MM.1S (cell line): ENCODE measurements at regions not wholly inside any gene's neighbourhood (a gene's known extent, or its start where the extent isn't known, plus 50 kb on each side); places are given as distances from the start of the nearest gene placed in this dataset.
"Not testable (repeated sequence)": the region's sequence is repeated elsewhere in the genome, so short reads cannot be mapped to it uniquely, and the experiment has no call there.

ENCODE experiments used
- DNase-seq: peaks from one replicate; pipeline ENCODE4 v3.0.0-alpha.2; 2015
- H2AFZ ChIP-seq: fragments of 300-600 bp; sonication (generic); 2 replicates; pipeline ENCODE4 v1.6.0; 2016; ENCODE audit warnings: antibody characterized with exemption, low read length
- H3F3A ChIP-seq: fragments of 300-600 bp; sonication (generic); 2 replicates; pipeline ENCODE4 v1.6.1; 2016; ENCODE audit warnings: mild to moderate bottlenecking, antibody characterized with exemption, low read length, moderate library complexity, mixed read lengths; ENCODE audit not compliant: insufficient read depth
- H3K27ac ChIP-seq: fragments of 300-600 bp; sonication (generic); 2 replicates; pipeline ENCODE4 v1.5.1; 2016; ENCODE audit warnings: mild to moderate bottlenecking, low read length
- H3K27me3 ChIP-seq: fragments of 300-600 bp; sonication (generic); replicated peaks from 2 replicates; pipeline ENCODE4 v1.6.0; 2016; ENCODE audit warnings: low read length; ENCODE audit not compliant: insufficient read depth
- H3K36me3 ChIP-seq: fragments of 300-600 bp; sonication (generic); replicated peaks from 2 replicates; pipeline ENCODE4 v1.6.1; 2016; ENCODE audit warnings: mild to moderate bottlenecking, low read length, mixed read lengths; ENCODE audit not compliant: insufficient read depth
- H3K4me1 ChIP-seq: fragments of 300-600 bp; sonication (generic); 2 replicates; pipeline ENCODE4 v1.6.1; 2016; ENCODE audit warnings: low read length, mixed read lengths
- H3K4me2 ChIP-seq: fragments of 300-600 bp; sonication (generic); 2 replicates; pipeline ENCODE4 v1.6.0; 2016; ENCODE audit warnings: low read depth, low read length
- H3K4me3 ChIP-seq: fragments of 300-600 bp; sonication (generic); 2 replicates; pipeline ENCODE4 v1.5.1; 2016; ENCODE audit warnings: low read length, mixed read lengths
- H3K79me2 ChIP-seq: fragments of 300-600 bp; sonication (generic); 2 replicates; pipeline ENCODE4 v1.6.1; 2016; ENCODE audit warnings: mixed run types, low read length, mixed read lengths
- H3K9ac ChIP-seq: fragments of 300-600 bp; sonication (generic); 2 replicates; pipeline ENCODE4 v1.6.1; 2016; ENCODE audit warnings: low read length, mixed read lengths
- H3K9me2 ChIP-seq: fragments of 300-600 bp; sonication (generic); replicated peaks from 2 replicates; pipeline ENCODE4 v1.6.1; 2016; ENCODE audit warnings: mild to moderate bottlenecking, low read length, mixed read lengths; ENCODE audit not compliant: insufficient read depth
- H3K9me3 ChIP-seq: fragments of 300-600 bp; sonication (generic); replicated peaks from 2 replicates; pipeline ENCODE4 v1.6.1; 2016; ENCODE audit warnings: mild to moderate bottlenecking, low read length, mixed read lengths; ENCODE audit not compliant: insufficient read depth
- H4K20me1 ChIP-seq: fragments of 300-600 bp; sonication (generic); 2 replicates; pipeline ENCODE4 v1.6.1; 2016; ENCODE audit warnings: mild to moderate bottlenecking, low read length, moderate library complexity, mixed read lengths; ENCODE audit not compliant: insufficient read depth

GRCh38 chr1:146536028-146536427 lies 307.2 kb upstream of the NOTCH2NLA start:
- not testable (repeated sequence) for H3K36me3 ChIP-seq, H3K4me2 ChIP-seq, H4K20me1 ChIP-seq, H3K4me1 ChIP-seq, H2AFZ ChIP-seq, H3K27ac ChIP-seq, H3K4me3 ChIP-seq, H3F3A ChIP-seq, H3K9me3 ChIP-seq, H3K9ac ChIP-seq, DNase-seq, H3K79me2 ChIP-seq, H3K27me3 ChIP-seq, H3K9me2 ChIP-seq

GRCh38 chr1:146535575-146535974 lies 306.8 kb upstream of the NOTCH2NLA start:
- H3K79me2 ChIP-seq, H2AFZ ChIP-seq, DNase-seq, H3K9me3 ChIP-seq, H3K27me3 ChIP-seq, H4K20me1 ChIP-seq, H3F3A ChIP-seq, H3K27ac ChIP-seq, H3K4me3 ChIP-seq, H3K4me2 ChIP-seq, H3K9ac ChIP-seq, H3K9me2 ChIP-seq, H3K4me1 ChIP-seq, H3K36me3 ChIP-seq: not testable (repeated sequence)

- not testable (repeated sequence) for H3F3A ChIP-seq, H2AFZ ChIP-seq, H3K4me3 ChIP-seq, H3K9me3 ChIP-seq, H3K79me2 ChIP-seq, H3K4me2 ChIP-seq, DNase-seq, H3K9ac ChIP-seq, H3K9me2 ChIP-seq, H3K27ac ChIP-seq, H4K20me1 ChIP-seq, H3K36me3 ChIP-seq, H3K4me1 ChIP-seq, H3K27me3 ChIP-seq
Observed at GRCh38 chr1:146530958-146531357, 302.1 kb upstream of the NOTCH2NLA start.

GRCh38 chr1:146522812-146523211 lies 294.0 kb upstream of the NOTCH2NLA start:
- not testable (repeated sequence) for H3K27ac ChIP-seq, H3K9ac ChIP-seq, H3K9me3 ChIP-seq, H3K4me3 ChIP-seq, H3K4me2 ChIP-seq, H2AFZ ChIP-seq, H3K9me2 ChIP-seq, DNase-seq, H4K20me1 ChIP-seq, H3K79me2 ChIP-seq, H3K36me3 ChIP-seq, H3K27me3 ChIP-seq, H3F3A ChIP-seq, H3K4me1 ChIP-seq

- not testable (repeated sequence) for H3K4me2 ChIP-seq, H3K79me2 ChIP-seq, DNase-seq, H3K9ac ChIP-seq, H3K4me1 ChIP-seq, H3K9me3 ChIP-seq, H3K27ac ChIP-seq, H3K27me3 ChIP-seq, H2AFZ ChIP-seq, H4K20me1 ChIP-seq, H3F3A ChIP-seq, H3K4me3 ChIP-seq, H3K9me2 ChIP-seq, H3K36me3 ChIP-seq
Observed at GRCh38 chr1:146522345-146522744, 293.5 kb upstream of the NOTCH2NLA start.

GRCh38 chr1:146521804-146522203 lies 293.0 kb upstream of the NOTCH2NLA start:
- not testable (repeated sequence) for H3K9me3 ChIP-seq, DNase-seq, H3K4me2 ChIP-seq, H3K9me2 ChIP-seq, H4K20me1 ChIP-seq, H3K27me3 ChIP-seq, H3K27ac ChIP-seq, H2AFZ ChIP-seq, H3K36me3 ChIP-seq, H3K4me1 ChIP-seq, H3K4me3 ChIP-seq, H3F3A ChIP-seq, H3K79me2 ChIP-seq, H3K9ac ChIP-seq

- H2AFZ ChIP-seq, H3K4me2 ChIP-seq, H3K27ac ChIP-seq, H3K4me3 ChIP-seq, H3K9ac ChIP-seq, H3K27me3 ChIP-seq, H3K9me2 ChIP-seq, H3K4me1 ChIP-seq, H3F3A ChIP-seq, H3K79me2 ChIP-seq, H3K9me3 ChIP-seq, H3K36me3 ChIP-seq, DNase-seq, H4K20me1 ChIP-seq: not testable (repeated sequence)
Observed at GRCh38 chr1:146513754-146514153, 284.9 kb upstream of the NOTCH2NLA start.

GRCh38 chr1:146511047-146511777 lies 282.4 kb upstream of the NOTCH2NLA start:
- H3K9ac ChIP-seq, H3K4me2 ChIP-seq, H3F3A ChIP-seq, H4K20me1 ChIP-seq, H3K4me1 ChIP-seq, H2AFZ ChIP-seq, H3K36me3 ChIP-seq, H3K27me3 ChIP-seq, H3K9me3 ChIP-seq, H3K9me2 ChIP-seq, DNase-seq, H3K4me3 ChIP-seq, H3K27ac ChIP-seq, H3K79me2 ChIP-seq: not testable (repeated sequence)
